ENCODE measurements at regions not wholly inside any gene's neighbourhood (a gene's known extent, or its start where the extent isn't known, plus 50 kb on each side); places are given as distances from the start of the nearest gene placed in this dataset.

- TF ChIP-seq CTCF (IDR thresholded peaks at IDR 0.05) (no peak), POLR2AphosphoS5 (IDR thresholded peaks at IDR 0.05; ENCODE audit: low read depth, low read length) (no peak), REST (IDR thresholded peaks at IDR 0.05; ENCODE audit: insufficient read depth in 1 of 2, low read depth in 2 of 2, low read length in 1 of 2) (no peak), TCF7L2 (IDR thresholded peaks at IDR 0.05; ENCODE audit: low read depth, low read length) (no peak)
Observed at GRCh38 chr12:95384785-95385184, 89.2 kb upstream of the METAP2 start.

Measured in Panc1 (cell line).